ENCODE measurements at regions not wholly inside any gene's neighbourhood (a gene's known extent, or its start where the extent isn't known, plus 50 kb on each side); places are given as distances from the start of the nearest gene placed in this dataset.

- TF ChIP-seq FOXM1 (IDR thresholded peaks at IDR 0.05; ENCODE audit: borderline replicate concordance, low read depth) = no peak
- no peak for TF ChIP-seq MAX (IDR thresholded peaks at IDR 0.05)
- TF ChIP-seq EGR1 (IDR thresholded peaks at IDR 0.05) = no peak
- TF ChIP-seq EP300 (IDR thresholded peaks at IDR 0.05; ENCODE audit: borderline replicate concordance) = no peak
- TF ChIP-seq CREB1 (IDR thresholded peaks at IDR 0.05; ENCODE audit: low read depth) = no peak
- no peak for TF ChIP-seq RAD21 (IDR thresholded peaks at IDR 0.05; ENCODE audit: low read depth)
- no peak for TF ChIP-seq TAF1 (IDR thresholded peaks at IDR 0.05; ENCODE audit: low read depth)
- no peak for TF ChIP-seq YY1 (IDR thresholded peaks at IDR 0.05; ENCODE audit: low read depth)
- TF ChIP-seq ZBTB7A (IDR thresholded peaks at IDR 0.05; ENCODE audit: low read depth) = no peak
- TF ChIP-seq USF1 (IDR thresholded peaks at IDR 0.05) = no peak
- no peak for TF ChIP-seq CEBPB (IDR thresholded peaks at IDR 0.05)
- TF ChIP-seq REST (IDR thresholded peaks at IDR 0.05; ENCODE audit: low read depth) = no peak
Measured at GRCh38 chr2:65681503-65681902, 249.1 kb upstream of the SPRED2 start.
